ENCODE measurements at regions not wholly inside any gene's neighbourhood (a gene's known extent, or its start where the extent isn't known, plus 50 kb on each side); places are given as distances from the start of the nearest gene placed in this dataset.

- no peak for DNase-seq
These were observed 133.7 kb downstream of the DMRTA2 start for GRCh38 chr1:50289495-50289894.

GRCh38 chr1:50285994-50286393, 137.2 kb downstream of the DMRTA2 start:
- no peak for DNase-seq

GRCh38 chr1:50279622-50280330, 143.5 kb downstream of the DMRTA2 start:
- DNase-seq = peak; percentile 54

- no peak for DNase-seq
These were observed 144.3 kb downstream of the DMRTA2 start for GRCh38 chr1:50278961-50279360.

GRCh38 chr1:50278410-50278809, 144.8 kb downstream of the DMRTA2 start:
- no peak for DNase-seq

GRCh38 chr1:50275566-50275965, 147.7 kb downstream of the DMRTA2 start:
- DNase-seq = peak; percentile 80

- peak; percentile 96 for DNase-seq
These were observed 150.3 kb downstream of the DMRTA2 start for GRCh38 chr1:50272912-50273311.

- DNase-seq = peak; percentile 77
These were observed 151.2 kb downstream of the DMRTA2 start for GRCh38 chr1:50271968-50272578.

GRCh38 chr1:50271337-50271736, 151.9 kb downstream of the DMRTA2 start:
- DNase-seq = no peak

- DNase-seq = no peak
These were observed 152.3 kb downstream of the DMRTA2 start for GRCh38 chr1:50270926-50271325.

- DNase-seq = no peak
These were observed 155.2 kb downstream of the DMRTA2 start for GRCh38 chr1:50268049-50268448.

GRCh38 chr1:50266509-50266908, 156.7 kb downstream of the DMRTA2 start:
- DNase-seq = no peak

GRCh38 chr1:50265790-50266314, 157.1 kb downstream of the ELAVL4 start:
- no peak for DNase-seq

- DNase-seq = peak; percentile 54
These were observed 155.9 kb downstream of the ELAVL4 start for GRCh38 chr1:50264590-50264989.

- DNase-seq = no peak
These were observed 153.7 kb downstream of the ELAVL4 start for GRCh38 chr1:50262436-50262835.

- DNase-seq = no peak
These were observed 153.2 kb downstream of the ELAVL4 start for GRCh38 chr1:50261951-50262350.

- no peak for DNase-seq
These were observed 149.4 kb downstream of the ELAVL4 start for GRCh38 chr1:50257940-50258685.

- DNase-seq = no peak
These were observed 148.3 kb downstream of the ELAVL4 start for GRCh38 chr1:50257029-50257428.

Data from NCI-H2029 treated with DMSO at 0.1 percent for 48 hours (cell line).